ENCODE measurements at regions not wholly inside any gene's neighbourhood (a gene's known extent, or its start where the extent isn't known, plus 50 kb on each side); places are given as distances from the start of the nearest gene placed in this dataset.

GRCh38 chr12:116651089-116651488 is 86.8 kb downstream of the SPRING1 start:
- Histone ChIP-seq H3K27ac (ENCODE audit: low read depth, low read length, severe bottlenecking) (no peak overlapping the region), H3K9me3 (ENCODE audit: control insufficient read depth, low read length) (no peaks in the 10 kb centered on the region), H3K4me1 (ENCODE audit: control insufficient read depth, insufficient read depth, low read length, poor library complexity, severe bottlenecking) (no peaks in the 10 kb centered on the region), H3K4me3 (ENCODE audit: extremely low read depth, insufficient read depth, low read length, poor library complexity, severe bottlenecking) (no peak overlapping the region), H3K36me3 (ENCODE audit: control insufficient read depth, insufficient read depth, low read length) (no peaks in the 10 kb centered on the region)
- 94 to 96% methylated on average over 4 of the region's 5 CpGs for WGBS, 2 experiments (ENCODE audit: insufficient coverage in 2 of 2)

- WGBS, 2 experiments (ENCODE audit: insufficient coverage in 2 of 2): 90% methylated on average over 5 of the region's 6 CpGs; no CpG with 5 or more reads in 1 of the 2 experiments
These were observed 87.2 kb downstream of the SPRING1 start for GRCh38 chr12:116650585-116651087.

GRCh38 chr12:116650062-116650461 is 87.8 kb downstream of the SPRING1 start:
- Histone ChIP-seq H3K27ac (ENCODE audit: low read depth, low read length, severe bottlenecking) (no peak overlapping the region), H3K9me3 (ENCODE audit: control insufficient read depth, low read length) (no peaks in the 10 kb centered on the region), H3K36me3 (ENCODE audit: control insufficient read depth, insufficient read depth, low read length) (no peaks in the 10 kb centered on the region), H3K4me1 (ENCODE audit: control insufficient read depth, insufficient read depth, low read length, poor library complexity, severe bottlenecking) (no peaks in the 10 kb centered on the region), H3K4me3 (ENCODE audit: extremely low read depth, insufficient read depth, low read length, poor library complexity, severe bottlenecking) (no peak overlapping the region)
- WGBS, 2 experiments (ENCODE audit: insufficient coverage in 2 of 2): 100% methylated on average over 1 to 2 of the region's 2 CpGs

More at GRCh38 chr12:116650585-116651087, 87.2 kb downstream of the SPRING1 start:
- H3K27ac ChIP-seq (ENCODE audit: low read depth, low read length, severe bottlenecking): no peak overlapping the region
- no peak overlapping the region for H3K4me3 ChIP-seq (ENCODE audit: extremely low read depth, insufficient read depth, low read length, poor library complexity, severe bottlenecking)
- H3K9me3 ChIP-seq (ENCODE audit: control insufficient read depth, low read length): no peaks in the 10 kb centered on the region
- H3K4me1 ChIP-seq (ENCODE audit: control insufficient read depth, insufficient read depth, low read length, poor library complexity, severe bottlenecking): no peaks in the 10 kb centered on the region
- H3K36me3 ChIP-seq (ENCODE audit: control insufficient read depth, insufficient read depth, low read length): no peaks in the 10 kb centered on the region

DNA sequence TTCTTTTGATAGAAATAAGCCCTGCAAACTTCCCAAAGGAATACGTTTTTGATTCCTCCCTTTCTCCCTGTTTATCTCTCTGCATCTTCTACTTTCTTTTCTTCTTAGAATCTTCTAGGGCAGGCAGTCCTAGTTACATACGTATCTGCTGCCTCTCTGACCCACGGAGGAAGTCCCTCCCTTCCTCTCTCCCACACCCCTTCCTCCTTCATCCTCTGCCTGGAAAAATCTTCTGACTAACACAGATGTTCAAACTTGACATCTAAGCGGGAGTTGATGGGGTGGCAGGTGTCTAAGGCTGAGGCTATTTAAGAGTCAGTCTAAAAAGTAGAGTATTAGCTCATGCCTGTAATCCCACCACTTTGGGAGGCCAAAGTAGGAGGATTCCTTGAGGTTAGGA is 88.6 kb downstream of the MAP1LC3B2 start:
- Histone ChIP-seq H3K4me3 (ENCODE audit: extremely low read depth, insufficient read depth, low read length, poor library complexity, severe bottlenecking) (no peak overlapping the region), H3K27ac (ENCODE audit: low read depth, low read length, severe bottlenecking) (no peak overlapping the region), H3K36me3 (ENCODE audit: control insufficient read depth, insufficient read depth, low read length) (no peaks in the 10 kb centered on the region), H3K4me1 (ENCODE audit: control insufficient read depth, insufficient read depth, low read length, poor library complexity, severe bottlenecking) (no peaks in the 10 kb centered on the region), H3K9me3 (ENCODE audit: control insufficient read depth, low read length) (no peaks in the 10 kb centered on the region)
- 74 to 89% methylated on average over 3 of the region's 4 CpGs for WGBS, 2 experiments (ENCODE audit: insufficient coverage in 2 of 2)

DNA sequence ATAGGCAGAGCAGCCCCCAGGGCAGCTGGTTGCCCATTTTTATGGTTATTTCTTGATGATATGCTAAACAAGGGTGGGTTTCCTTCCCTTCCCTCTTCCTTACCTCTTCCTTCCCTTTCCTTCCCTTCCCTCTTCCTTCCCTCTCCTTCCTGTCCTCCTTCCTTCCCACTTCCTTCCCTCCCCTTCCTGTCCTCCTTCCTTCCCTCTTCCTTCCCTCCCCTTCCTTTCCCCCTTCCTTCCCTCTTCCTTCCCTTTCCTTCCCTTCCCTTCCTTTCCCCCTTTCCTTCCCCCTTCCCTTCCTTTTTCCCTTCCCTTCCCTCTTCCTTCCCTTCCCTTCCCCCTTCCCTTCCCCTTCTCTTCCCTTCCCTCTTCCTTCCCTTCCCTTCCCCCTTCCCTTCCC is 87.7 kb downstream of the MAP1LC3B2 start:
- H3K27ac ChIP-seq (ENCODE audit: low read depth, low read length, severe bottlenecking): no peak overlapping the region

GRCh38 chr12:116644806-116645205 is 85.6 kb downstream of the MAP1LC3B2 start:
- WGBS, 2 experiments (ENCODE audit: insufficient coverage in 2 of 2): 94 to 100% methylated on average over 2 to 3 of the region's 3 CpGs

More for the DNA sequence above, 87.7 kb downstream of the MAP1LC3B2 start:
- H3K4me1 ChIP-seq (ENCODE audit: control insufficient read depth, insufficient read depth, low read length, poor library complexity, severe bottlenecking): no peaks in the 10 kb centered on the region
- H3K4me3 ChIP-seq (ENCODE audit: extremely low read depth, insufficient read depth, low read length, poor library complexity, severe bottlenecking): no peak overlapping the region
- no peaks in the 10 kb centered on the region for H3K36me3 ChIP-seq (ENCODE audit: control insufficient read depth, insufficient read depth, low read length)
- no peaks in the 10 kb centered on the region for H3K9me3 ChIP-seq (ENCODE audit: control insufficient read depth, low read length)

DNA sequence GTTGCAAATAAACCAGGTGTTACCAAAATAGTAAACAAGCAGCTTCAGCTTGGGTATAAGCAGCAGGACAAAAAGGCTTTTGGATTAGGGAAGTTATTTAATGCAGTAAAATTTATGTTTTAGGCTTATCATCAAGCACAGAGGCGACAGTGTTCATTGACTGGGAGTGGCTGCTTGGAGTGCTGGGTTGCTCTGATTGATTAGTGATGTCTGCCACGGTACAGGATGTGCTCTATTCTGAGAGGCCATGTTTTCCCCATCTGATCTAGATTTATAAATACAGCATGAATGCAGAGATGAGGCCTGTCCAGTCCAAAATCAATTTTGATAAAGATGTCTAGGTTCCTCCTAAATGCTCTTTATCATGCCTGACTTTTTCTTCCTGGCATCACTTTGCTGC is 83.5 kb downstream of the MAP1LC3B2 start:
- no peaks in the 10 kb centered on the region for H3K36me3 ChIP-seq (ENCODE audit: control insufficient read depth, insufficient read depth, low read length)
- no peaks in the 10 kb centered on the region for H3K9me3 ChIP-seq (ENCODE audit: control insufficient read depth, low read length)
- H3K4me3 ChIP-seq (ENCODE audit: extremely low read depth, insufficient read depth, low read length, poor library complexity, severe bottlenecking): no peak overlapping the region
- no peak overlapping the region for H3K27ac ChIP-seq (ENCODE audit: low read depth, low read length, severe bottlenecking)
- 82 to 93% methylated on average over 1 to 2 of the region's 2 CpGs for WGBS, 2 experiments (ENCODE audit: insufficient coverage in 2 of 2)
- no peaks in the 10 kb centered on the region for H3K4me1 ChIP-seq (ENCODE audit: control insufficient read depth, insufficient read depth, low read length, poor library complexity, severe bottlenecking)

More at GRCh38 chr12:116644806-116645205, 85.6 kb downstream of the MAP1LC3B2 start:
- Histone ChIP-seq H3K27ac (ENCODE audit: low read depth, low read length, severe bottlenecking) (no peak overlapping the region), H3K36me3 (ENCODE audit: control insufficient read depth, insufficient read depth, low read length) (no peaks in the 10 kb centered on the region), H3K4me3 (ENCODE audit: extremely low read depth, insufficient read depth, low read length, poor library complexity, severe bottlenecking) (no peak overlapping the region), H3K9me3 (ENCODE audit: control insufficient read depth, low read length) (no peaks in the 10 kb centered on the region), H3K4me1 (ENCODE audit: control insufficient read depth, insufficient read depth, low read length, poor library complexity, severe bottlenecking) (no peaks in the 10 kb centered on the region)

GRCh38 chr12:116642106-116642505 is 82.9 kb downstream of the MAP1LC3B2 start:
- H3K4me3 ChIP-seq (ENCODE audit: extremely low read depth, insufficient read depth, low read length, poor library complexity, severe bottlenecking): no peak overlapping the region
- no peak overlapping the region for H3K27ac ChIP-seq (ENCODE audit: low read depth, low read length, severe bottlenecking)
- no peaks in the 10 kb centered on the region for H3K9me3 ChIP-seq (ENCODE audit: control insufficient read depth, low read length)
- H3K4me1 ChIP-seq (ENCODE audit: control insufficient read depth, insufficient read depth, low read length, poor library complexity, severe bottlenecking): no peaks in the 10 kb centered on the region
- WGBS, 2 experiments (ENCODE audit: insufficient coverage in 2 of 2): 100% methylated on average over 1 of the region's 4 CpGs; no CpG with 5 or more reads in 1 of the 2 experiments
- H3K36me3 ChIP-seq (ENCODE audit: control insufficient read depth, insufficient read depth, low read length): no peaks in the 10 kb centered on the region

DNA sequence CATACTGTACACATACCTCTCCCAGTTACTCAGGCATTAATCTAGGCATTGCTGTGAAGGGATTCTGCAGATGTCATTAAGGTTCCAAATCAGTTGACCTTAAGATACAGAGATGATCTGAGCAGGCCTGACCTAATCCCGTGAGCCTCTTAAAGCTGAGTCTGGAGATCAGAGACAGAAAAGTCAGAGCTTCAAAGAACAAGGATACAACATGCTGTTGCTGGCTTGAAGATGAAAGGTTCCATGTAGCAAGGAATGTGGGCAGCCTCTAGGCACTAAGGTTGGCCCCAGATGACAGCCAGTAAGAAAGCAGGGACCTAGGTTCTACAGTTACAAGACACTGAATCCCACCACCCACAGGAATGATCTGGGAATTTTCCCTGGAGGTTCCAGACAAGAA is 81.1 kb downstream of the MAP1LC3B2 start:
- 94 to 100% methylated on average over 1 of the region's 1 CpG for WGBS, 2 experiments (ENCODE audit: insufficient coverage in 2 of 2)
- H3K4me1 ChIP-seq (ENCODE audit: control insufficient read depth, insufficient read depth, low read length, poor library complexity, severe bottlenecking): no peaks in the 10 kb centered on the region
- no peaks in the 10 kb centered on the region for H3K9me3 ChIP-seq (ENCODE audit: control insufficient read depth, low read length)
- H3K27ac ChIP-seq (ENCODE audit: low read depth, low read length, severe bottlenecking): peak overlapping the region; percentile 25
- no peak overlapping the region for H3K4me3 ChIP-seq (ENCODE audit: extremely low read depth, insufficient read depth, low read length, poor library complexity, severe bottlenecking)
- no peaks in the 10 kb centered on the region for H3K36me3 ChIP-seq (ENCODE audit: control insufficient read depth, insufficient read depth, low read length)

DNA sequence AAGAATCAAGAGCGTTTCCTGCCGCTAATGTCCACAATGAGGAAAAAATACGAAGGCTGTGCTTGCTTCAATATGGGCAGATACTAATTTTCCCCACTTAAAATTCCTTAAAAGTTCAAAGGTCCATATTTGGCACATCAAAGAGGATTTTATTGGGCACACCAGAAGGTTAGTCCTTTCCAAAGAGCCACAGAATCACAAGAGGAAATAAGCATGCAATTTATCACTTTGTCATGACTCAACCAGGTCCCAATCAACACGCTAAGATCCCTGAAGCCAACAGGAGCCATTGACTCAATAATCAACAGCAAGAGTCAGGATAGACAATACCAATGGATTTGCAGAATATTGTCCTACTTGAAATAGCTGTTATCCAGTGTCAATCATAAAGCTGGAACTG is 80.6 kb downstream of the MAP1LC3B2 start:
- H3K27ac ChIP-seq (ENCODE audit: low read depth, low read length, severe bottlenecking): peak overlapping the region; percentile 25

DNA sequence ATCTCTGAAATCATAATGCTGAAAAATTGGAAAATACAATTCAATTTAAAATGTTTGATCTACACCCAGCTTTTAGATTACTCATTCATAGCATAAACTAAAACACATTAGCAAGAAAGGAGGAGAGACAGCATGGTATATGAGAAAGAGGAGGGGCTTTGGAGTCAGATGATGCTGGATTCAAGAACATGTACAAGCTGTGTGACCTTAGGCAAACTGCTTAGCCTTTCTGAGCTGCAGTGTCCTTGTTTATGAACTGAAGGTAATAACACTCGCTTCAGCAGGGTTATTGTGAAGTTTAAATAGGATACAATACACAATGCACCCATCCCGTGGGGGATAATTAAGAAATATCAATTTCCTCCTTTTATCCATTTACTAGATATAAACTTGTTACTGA is 79.2 kb downstream of the MAP1LC3B2 start:
- H3K4me3 ChIP-seq (ENCODE audit: extremely low read depth, insufficient read depth, low read length, poor library complexity, severe bottlenecking): no peak overlapping the region
- H3K36me3 ChIP-seq (ENCODE audit: control insufficient read depth, insufficient read depth, low read length): no peaks in the 10 kb centered on the region
- WGBS, 2 experiments (ENCODE audit: insufficient coverage in 2 of 2): no CpG with 5 or more reads among the region's 2 CpGs

More for the DNA sequence above, 80.6 kb downstream of the MAP1LC3B2 start:
- Histone ChIP-seq H3K36me3 (ENCODE audit: control insufficient read depth, insufficient read depth, low read length) (no peaks in the 10 kb centered on the region), H3K9me3 (ENCODE audit: control insufficient read depth, low read length) (no peaks in the 10 kb centered on the region), H3K4me3 (ENCODE audit: extremely low read depth, insufficient read depth, low read length, poor library complexity, severe bottlenecking) (no peak overlapping the region), H3K4me1 (ENCODE audit: control insufficient read depth, insufficient read depth, low read length, poor library complexity, severe bottlenecking) (no peaks in the 10 kb centered on the region)
- WGBS, 2 experiments (ENCODE audit: insufficient coverage in 2 of 2): 91% methylated on average over 4 of the region's 4 CpGs

More for the DNA sequence above, 79.2 kb downstream of the MAP1LC3B2 start:
- Histone ChIP-seq H3K27ac (ENCODE audit: low read depth, low read length, severe bottlenecking) (no peak overlapping the region), H3K9me3 (ENCODE audit: control insufficient read depth, low read length) (no peaks in the 10 kb centered on the region), H3K4me1 (ENCODE audit: control insufficient read depth, insufficient read depth, low read length, poor library complexity, severe bottlenecking) (no peaks in the 10 kb centered on the region)

All from mesodermal cell (in vitro differentiated cells).